Stomach smooth muscle (tissue), 2 donors: ENCODE measurements at regions not wholly inside any gene's neighbourhood (a gene's known extent, or its start where the extent isn't known, plus 50 kb on each side); places are given as distances from the start of the nearest gene placed in this dataset.

ENCODE experiments used
- H3K27ac ChIP-seq: one replicate; pipeline ENCODE4 v1.7.0; 2013; ENCODE audit warnings: mild to moderate bottlenecking, low read length, inconsistent platforms
- H3K27me3 ChIP-seq, 2 donors: one replicate each; pipeline ENCODE4 v1.7.0; 2013; ENCODE audit warnings: low read length in 2 of 2; ENCODE audit not compliant: insufficient read depth in 2 of 2, control insufficient read depth in 1 of 2
- H3K36me3 ChIP-seq, 2 donors: one replicate each; pipeline ENCODE4 v1.7.0; 2013; ENCODE audit warnings: low read length in 2 of 2; ENCODE audit not compliant: control insufficient read depth in 2 of 2, insufficient read depth in 2 of 2
- H3K4me1 ChIP-seq: one replicate; pipeline ENCODE4 v1.7.0; 2013; ENCODE audit warnings: low read length; ENCODE audit not compliant: control insufficient read depth, insufficient read depth
- H3K4me3 ChIP-seq, 2 donors: one replicate each; pipeline ENCODE4 v1.7.0; 2013; ENCODE audit warnings: low read length in 2 of 2
- H3K9ac ChIP-seq, 2 donors: one replicate each; pipeline ENCODE4 v1.7.0; 2013; ENCODE audit warnings: low read length in 2 of 2, mild to moderate bottlenecking in 1 of 2
- H3K9me3 ChIP-seq, 2 donors: one replicate each; pipeline ENCODE4 v1.7.0; 2013; ENCODE audit warnings: low read length in 2 of 2; ENCODE audit not compliant: control insufficient read depth in 2 of 2
- donor health status: healthy.
- donor health status: Pancreatic carcinoma.

DNA sequence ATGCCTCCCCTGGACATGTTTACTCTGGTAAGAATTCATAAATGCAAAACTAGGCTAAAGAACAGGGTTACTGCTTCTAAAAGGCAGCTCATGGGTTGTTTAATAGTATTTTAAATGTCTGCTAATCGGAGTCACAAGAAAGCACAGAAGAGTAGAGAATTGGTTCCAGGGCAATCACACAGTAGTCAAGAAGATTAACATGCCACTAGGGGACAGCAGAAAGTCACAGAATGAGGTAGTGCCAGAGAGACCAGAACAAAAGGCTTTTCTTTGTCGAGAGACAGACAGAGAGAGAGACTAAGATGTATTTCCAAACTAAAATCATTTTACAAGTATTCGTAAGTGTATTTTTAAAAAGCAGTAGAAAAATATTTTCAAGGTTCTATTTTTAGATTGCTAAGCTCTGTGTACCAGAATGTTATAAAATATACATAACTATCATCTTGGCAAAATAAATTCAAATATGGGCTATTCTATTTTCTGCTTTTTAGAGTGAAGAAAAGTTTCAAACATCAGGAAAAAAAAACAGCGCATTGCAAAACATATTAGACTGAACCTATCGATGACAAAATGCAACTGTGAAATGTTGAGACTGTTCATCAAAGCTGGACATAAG, 78.3 kb upstream of the CDIN1 start:
- Histone ChIP-seq H3K36me3 (no peaks in the 10 kb centered on the region), H3K4me1 (no peaks in the 10 kb centered on the region), H3K9me3 (no peaks in the 10 kb centered on the region), H3K9ac (no peak overlapping the region), H3K4me3 (no peak overlapping the region), H3K27ac (no peak overlapping the region), H3K27me3 (no peaks in the 10 kb centered on the region)

DNA sequence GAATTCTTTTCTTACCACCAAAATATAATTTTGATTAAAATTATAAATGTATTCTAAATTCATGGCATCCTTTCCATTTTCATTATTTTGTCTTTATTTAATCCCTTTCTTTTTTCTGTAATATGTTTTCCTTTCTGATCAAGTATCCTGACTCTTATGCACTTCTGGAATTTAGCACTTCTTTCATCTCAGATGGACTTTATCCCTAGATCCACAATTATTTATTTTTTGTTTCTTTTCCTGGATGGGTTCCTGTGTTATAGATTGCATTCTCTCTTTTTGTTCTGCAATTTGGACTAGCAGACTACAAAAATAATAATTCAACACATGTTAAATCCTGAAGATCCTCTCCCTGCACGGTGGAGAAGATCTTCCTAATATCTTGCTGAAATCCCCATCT, 76.9 kb upstream of the CDIN1 start:
- H3K27ac ChIP-seq, result no peak overlapping the region
- no peak overlapping the region for H3K9ac ChIP-seq
- no peaks in the 10 kb centered on the region for H3K9me3 ChIP-seq
- no peak overlapping the region for H3K4me3 ChIP-seq
- no peaks in the 10 kb centered on the region for H3K27me3 ChIP-seq
- H3K36me3 ChIP-seq, result no peaks in the 10 kb centered on the region
- no peaks in the 10 kb centered on the region for H3K4me1 ChIP-seq

DNA sequence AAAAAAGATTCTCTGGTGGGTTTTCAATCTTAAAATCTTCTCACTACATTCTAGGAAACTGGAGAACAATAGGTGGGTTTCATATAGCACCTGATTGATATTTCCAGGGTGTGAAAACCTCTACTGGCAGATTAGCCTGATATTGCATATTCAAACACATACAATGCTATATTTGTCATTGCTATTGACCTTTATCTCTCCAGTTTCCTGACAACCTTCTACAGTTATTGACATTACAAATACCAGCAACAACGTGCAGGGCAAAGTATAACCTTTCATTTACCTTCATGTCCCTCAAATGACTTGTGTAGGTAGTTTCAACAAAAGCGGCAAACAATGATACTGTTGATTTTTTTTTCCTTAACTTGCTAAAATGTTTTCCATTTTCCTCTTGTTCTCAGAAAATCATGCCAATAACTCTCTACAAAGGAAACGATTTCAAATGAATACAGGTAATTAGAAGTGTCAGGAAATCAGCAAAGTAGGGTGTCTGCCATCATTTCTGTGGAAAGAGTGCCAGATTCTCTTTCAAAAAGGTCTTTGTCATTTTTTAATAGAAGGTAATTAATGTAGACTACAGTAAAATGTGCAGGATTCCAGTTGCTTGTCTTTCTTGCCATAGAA, 72.6 kb upstream of the CDIN1 start:
- Histone ChIP-seq H3K9me3 (no peaks in the 10 kb centered on the region), H3K4me3 (no peak overlapping the region), H3K27ac (no peak overlapping the region), H3K4me1 (no peaks in the 10 kb centered on the region), H3K9ac (no peak overlapping the region), H3K36me3 (no peaks in the 10 kb centered on the region), H3K27me3 (no peaks in the 10 kb centered on the region)

GRCh38 chr15:36507458-36507857, 72.0 kb upstream of the CDIN1 start:
- H3K36me3 ChIP-seq, result no peaks in the 10 kb centered on the region
- no peaks in the 10 kb centered on the region for H3K4me1 ChIP-seq
- no peak overlapping the region for H3K27ac ChIP-seq
- no peaks in the 10 kb centered on the region for H3K27me3 ChIP-seq
- H3K4me3 ChIP-seq, result no peak overlapping the region
- no peaks in the 10 kb centered on the region for H3K9me3 ChIP-seq
- no peak overlapping the region for H3K9ac ChIP-seq

DNA sequence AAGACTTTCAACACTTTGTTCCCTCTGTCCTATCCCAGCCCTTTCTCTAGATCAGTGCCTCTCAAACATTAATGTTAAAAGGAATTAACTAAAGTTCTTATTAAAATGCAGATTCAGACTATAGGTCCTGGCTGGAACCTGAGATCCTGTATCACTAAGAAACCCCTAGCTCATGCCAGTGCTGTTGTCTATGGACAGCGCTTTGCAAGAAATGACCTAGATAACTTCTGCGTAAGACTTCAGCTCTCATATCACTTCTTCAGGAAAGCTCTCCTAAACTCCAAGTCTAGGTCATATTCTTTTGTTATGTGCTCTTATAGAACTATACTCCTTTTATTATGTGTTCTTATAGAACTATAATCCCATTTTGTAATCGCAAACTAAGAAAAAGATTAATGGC, 67.8 kb upstream of the CDIN1 start:
- Histone ChIP-seq H3K36me3 (no peaks in the 10 kb centered on the region), H3K9me3 (no peaks in the 10 kb centered on the region), H3K27ac (no peak overlapping the region), H3K4me1 (no peaks in the 10 kb centered on the region), H3K9ac (no peak overlapping the region), H3K27me3 (no peaks in the 10 kb centered on the region), H3K4me3 (no peak overlapping the region)

DNA sequence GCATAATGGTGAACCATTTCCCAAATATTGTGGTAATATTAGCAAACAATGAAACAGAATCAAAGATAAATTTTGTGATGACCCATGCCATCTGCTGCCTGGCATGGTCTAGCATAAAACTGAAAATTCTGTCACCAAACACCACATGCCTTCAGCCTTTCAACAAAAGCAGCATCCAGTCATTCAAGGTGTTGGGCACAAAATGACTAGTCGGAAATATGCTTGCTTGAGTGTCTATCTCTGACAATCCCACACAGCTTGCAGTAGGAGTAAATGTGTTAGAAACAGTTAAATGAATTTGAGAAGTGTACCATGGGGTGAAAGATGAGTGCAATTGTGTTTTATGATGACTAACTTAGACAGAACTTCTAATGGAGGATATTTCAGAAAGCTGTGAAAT, 61.7 kb upstream of the CDIN1 start:
- Histone ChIP-seq H3K27me3 (no peaks in the 10 kb centered on the region), H3K4me3 (no peak overlapping the region), H3K9me3 (no peaks in the 10 kb centered on the region), H3K4me1 (no peaks in the 10 kb centered on the region), H3K36me3 (no peaks in the 10 kb centered on the region), H3K9ac (no peak overlapping the region), H3K27ac (no peak overlapping the region)

GRCh38 chr15:36519067-36519466, 60.4 kb upstream of the CDIN1 start:
- H3K27ac ChIP-seq, result no peak overlapping the region
- H3K4me1 ChIP-seq, result no peaks in the 10 kb centered on the region
- H3K9me3 ChIP-seq, result no peaks in the 10 kb centered on the region
- H3K4me3 ChIP-seq, result no peak overlapping the region
- no peaks in the 10 kb centered on the region for H3K36me3 ChIP-seq
- no peaks in the 10 kb centered on the region for H3K27me3 ChIP-seq
- no peak overlapping the region for H3K9ac ChIP-seq

DNA sequence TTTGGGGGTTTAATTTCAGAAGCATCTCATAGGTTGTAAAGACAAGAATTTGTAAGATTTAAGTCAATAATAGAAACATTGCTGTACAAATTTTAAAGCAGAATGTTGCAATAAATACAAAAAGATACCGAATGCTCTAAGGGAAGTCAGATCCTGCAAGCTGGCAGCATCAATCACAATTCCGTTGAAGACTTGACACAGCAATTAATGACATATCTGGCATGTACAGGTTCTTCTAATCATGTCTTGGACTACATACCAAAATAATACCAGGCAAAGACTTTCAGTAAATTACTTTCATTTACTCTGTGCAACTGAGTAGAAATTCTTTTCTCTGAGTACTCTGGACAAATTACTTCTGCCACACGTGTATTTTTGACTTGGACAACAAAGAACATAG, 54.0 kb upstream of the CDIN1 start:
- Histone ChIP-seq H3K4me3 (no peak overlapping the region), H3K9me3 (no peaks in the 10 kb centered on the region), H3K36me3 (no peaks in the 10 kb centered on the region), H3K9ac (no peak overlapping the region), H3K27ac (no peak overlapping the region), H3K4me1 (no peaks in the 10 kb centered on the region), H3K27me3 (no peaks in the 10 kb centered on the region)

DNA sequence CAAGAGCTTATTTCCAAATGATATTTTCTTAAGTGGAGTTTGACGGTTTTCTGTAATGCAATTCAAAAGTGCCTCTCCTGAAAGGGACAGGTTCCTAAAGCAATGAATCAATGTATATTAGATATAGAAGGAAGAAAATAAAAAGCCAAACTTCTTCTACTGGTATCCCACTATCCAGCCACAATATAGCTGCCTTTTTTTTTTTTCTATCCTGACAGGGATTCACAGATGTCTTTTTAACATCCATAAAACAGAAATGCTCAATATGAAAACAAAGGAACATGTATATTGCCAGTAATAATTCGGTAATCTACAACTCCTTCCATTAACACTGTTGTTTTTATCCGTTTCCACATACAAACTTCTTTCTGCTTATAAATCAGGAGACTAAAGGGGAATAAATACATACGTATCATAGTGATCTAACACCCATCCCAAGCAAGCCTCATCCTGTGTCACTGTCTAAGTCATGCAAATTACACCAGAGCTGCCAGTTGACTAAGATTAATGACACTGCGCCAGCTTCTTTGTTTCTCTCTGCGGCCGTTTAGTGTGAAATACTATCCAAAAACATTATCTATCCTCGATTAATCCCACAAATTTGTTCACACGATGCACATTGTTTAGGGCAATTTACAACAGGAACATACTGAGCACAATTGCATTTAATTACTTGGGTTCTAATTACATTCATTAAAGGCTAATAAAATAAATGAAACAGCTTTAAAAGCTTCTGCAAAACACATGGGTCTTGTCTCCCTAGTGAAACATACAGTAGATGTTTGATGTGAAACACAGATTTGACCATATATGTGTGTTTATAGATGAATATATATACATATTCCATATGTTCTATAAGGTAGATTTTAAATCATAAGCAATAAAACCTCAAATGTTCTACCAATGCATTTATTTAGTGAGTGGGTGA, 51.9 kb upstream of the CDIN1 start:
- Histone ChIP-seq H3K4me3 (no peak overlapping the region), H3K36me3 (no peaks in the 10 kb centered on the region)

DNA sequence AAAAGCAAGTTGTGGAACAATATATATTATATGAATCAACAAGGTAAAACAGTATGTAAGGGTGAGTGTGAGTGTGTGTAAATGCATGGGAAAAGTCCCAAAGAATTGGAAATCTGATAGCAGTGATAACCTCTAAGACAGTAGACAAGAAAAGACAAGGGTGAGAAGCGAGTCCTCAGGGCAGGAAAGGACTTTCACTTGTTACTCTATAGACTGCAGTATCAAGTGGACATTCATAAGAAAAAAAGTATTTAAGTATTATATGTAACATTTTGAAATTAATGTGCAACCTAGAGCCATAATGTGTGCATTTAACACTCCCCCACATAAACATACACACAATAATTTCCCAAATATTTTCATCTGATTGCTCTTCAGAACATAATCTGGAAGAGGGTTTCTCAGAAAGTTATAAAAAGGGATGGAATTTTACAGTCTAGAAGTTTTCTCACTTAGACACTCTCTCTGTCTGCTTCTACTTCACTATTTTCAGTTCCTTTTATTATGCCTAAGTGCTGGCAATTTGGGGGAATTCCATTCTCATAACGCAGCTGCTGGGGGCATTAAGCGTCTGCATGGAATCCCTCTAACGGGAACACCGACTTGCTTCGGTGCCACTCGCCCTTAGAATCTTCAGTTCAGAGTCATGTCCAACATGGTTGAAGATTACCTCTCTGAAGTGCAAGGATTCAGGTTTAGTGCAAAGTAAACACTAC, 50.0 kb upstream of the CDIN1 start:
- no peak overlapping the region for H3K4me3 ChIP-seq
- no peaks in the 10 kb centered on the region for H3K36me3 ChIP-seq
- no peak overlapping the region for H3K9ac ChIP-seq
- H3K9me3 ChIP-seq, result no peaks in the 10 kb centered on the region
- no peaks in the 10 kb centered on the region for H3K27me3 ChIP-seq
- H3K27ac ChIP-seq, result no peak overlapping the region
- H3K4me1 ChIP-seq, result no peaks in the 10 kb centered on the region

More for the DNA sequence above, 51.9 kb upstream of the CDIN1 start:
- H3K27me3 ChIP-seq, result no peaks in the 10 kb centered on the region
- no peak overlapping the region for H3K9ac ChIP-seq
- no peak overlapping the region for H3K27ac ChIP-seq
- H3K4me1 ChIP-seq, result no peaks in the 10 kb centered on the region
- no peaks in the 10 kb centered on the region for H3K9me3 ChIP-seq
